ENCODE measurements at regions not wholly inside any gene's neighbourhood (a gene's known extent, or its start where the extent isn't known, plus 50 kb on each side); places are given as distances from the start of the nearest gene placed in this dataset.
"Not testable (repeated sequence)": the region's sequence is repeated elsewhere in the genome, so short reads cannot be mapped to it uniquely, and the experiment has no call there.

GRCh38 chr18:39296293-39296888 lies 1730.8 kb upstream of the CELF4 start:
- no peak for DNase-seq (ENCODE audit: low read depth)

- DNase-seq (ENCODE audit: low read depth) = no peak
Observed at GRCh38 chr18:39276764-39277163, 1711.2 kb upstream of the CELF4 start.

DNA sequence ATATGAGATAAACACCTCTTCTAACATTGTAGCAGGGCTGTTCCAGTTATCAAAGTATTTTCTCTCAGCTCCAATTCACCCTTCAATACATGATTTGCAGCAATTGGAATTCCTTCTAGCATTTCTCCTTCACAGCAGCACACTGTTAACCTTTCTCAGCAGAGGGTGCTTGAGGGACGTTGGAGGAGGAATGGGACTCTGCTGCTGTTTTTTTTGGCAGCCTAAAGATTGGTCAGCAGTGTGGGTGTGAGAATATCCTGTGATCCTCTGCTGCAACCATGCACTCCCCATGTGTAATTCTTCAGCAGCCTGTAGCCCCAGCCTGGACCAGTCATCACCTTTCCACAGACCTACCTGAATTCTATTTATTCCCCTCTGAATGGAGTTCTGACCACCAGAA lies 1708.9 kb upstream of the CELF4 start:
- DNase-seq (ENCODE audit: low read depth) = no peak

GRCh38 chr18:39272230-39272629 lies 1706.6 kb upstream of the CELF4 start:
- DNase-seq (ENCODE audit: low read depth) = no peak

DNA sequence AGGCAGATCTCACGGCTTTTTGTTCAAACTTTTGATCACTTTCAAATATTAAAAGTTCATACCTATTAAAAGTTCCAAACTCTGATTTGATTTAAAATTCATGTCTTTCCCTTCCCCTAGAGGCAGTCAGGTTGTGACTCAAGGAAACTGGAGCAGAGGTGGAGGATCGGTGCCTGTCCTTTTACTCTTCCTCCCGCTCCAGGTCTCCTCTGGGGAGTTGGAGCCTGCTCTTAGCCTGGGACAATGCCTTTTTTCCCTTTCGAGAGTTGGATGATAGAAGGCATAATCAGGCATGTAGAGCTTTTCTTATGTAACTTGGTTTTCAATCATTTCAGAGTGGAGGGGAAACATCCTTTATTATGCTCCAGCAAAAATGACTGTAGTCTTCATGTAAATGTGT lies 1706.1 kb upstream of the CELF4 start:
- DNase-seq (ENCODE audit: low read depth) = no peak

DNA sequence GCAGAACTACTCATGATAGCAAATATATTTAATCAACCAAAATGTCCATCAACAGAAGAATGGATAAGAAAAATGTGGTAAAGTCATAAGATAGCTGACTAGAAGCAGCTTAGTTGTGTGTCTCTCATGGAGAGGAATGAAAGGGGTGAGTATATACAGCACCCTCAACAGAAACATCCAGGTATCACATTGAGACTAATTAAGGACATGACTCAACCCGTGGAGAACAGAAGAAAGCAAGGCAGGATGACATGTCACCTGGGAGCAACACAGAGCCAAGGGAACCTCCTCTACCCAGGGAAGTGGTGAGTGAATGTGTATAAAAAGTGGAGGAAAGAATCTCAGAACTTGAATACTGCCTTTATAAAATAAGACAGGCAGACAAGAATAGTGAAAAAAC lies 1695.0 kb upstream of the CELF4 start:
- no peak for DNase-seq (ENCODE audit: low read depth)

DNA sequence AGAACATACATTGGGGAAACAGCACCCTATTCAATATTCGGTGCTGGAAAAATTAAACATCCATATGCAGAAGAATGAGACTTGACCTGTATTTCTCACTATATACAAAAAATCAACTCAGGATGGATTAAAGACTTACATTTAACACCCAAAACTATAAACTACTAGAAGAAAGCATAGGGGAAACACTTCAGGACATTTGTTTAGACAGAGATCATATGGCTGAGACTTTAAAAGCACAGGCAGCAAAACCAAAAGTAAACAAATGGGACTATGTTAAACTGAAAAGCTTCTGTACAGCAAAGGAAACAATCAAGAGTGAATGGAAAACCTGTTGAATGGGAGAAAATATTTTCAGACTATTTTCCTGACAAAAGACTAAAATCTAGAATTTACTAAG lies 1694.1 kb upstream of the CELF4 start:
- no peak for DNase-seq (ENCODE audit: low read depth)

DNA sequence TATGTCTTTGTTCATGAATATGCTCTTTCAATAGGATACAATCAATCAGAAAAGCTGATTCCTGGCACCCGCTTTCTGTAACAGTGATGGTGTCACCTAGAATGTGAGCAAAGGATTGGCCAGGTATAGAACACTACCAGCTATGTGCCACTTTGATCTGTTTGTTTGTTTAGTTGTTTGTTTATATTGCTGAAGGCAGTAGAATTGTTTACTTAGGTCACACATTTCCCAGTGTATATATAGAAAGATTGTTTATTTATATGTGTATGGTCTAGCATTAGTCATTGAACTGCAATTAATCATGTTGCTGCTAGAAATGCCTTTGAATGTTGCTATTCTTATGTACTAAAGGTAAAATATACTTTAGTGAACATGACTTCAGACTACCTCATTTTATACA lies 1678.6 kb upstream of the CELF4 start:
- DNase-seq (ENCODE audit: low read depth) = no peak

DNA sequence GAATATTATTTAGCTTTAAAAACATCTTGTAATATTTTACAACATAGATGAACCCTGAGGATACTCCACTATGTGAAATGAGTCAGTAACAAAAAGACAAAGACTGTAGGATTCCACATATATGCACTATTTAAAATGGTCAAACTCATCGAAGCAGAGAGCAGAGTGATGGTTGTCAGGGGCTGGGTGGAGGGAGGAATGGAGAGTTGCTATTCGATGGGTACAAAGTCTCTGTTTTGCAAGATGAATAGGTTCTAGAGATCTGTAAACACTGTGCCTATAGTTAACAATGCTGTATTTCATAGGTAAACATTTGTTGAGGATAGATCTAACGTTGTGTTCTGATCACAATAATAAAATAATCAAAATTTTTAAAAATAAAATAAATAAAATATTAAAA lies 1675.9 kb upstream of the CELF4 start:
- DNase-seq (ENCODE audit: low read depth) = no peak

DNA sequence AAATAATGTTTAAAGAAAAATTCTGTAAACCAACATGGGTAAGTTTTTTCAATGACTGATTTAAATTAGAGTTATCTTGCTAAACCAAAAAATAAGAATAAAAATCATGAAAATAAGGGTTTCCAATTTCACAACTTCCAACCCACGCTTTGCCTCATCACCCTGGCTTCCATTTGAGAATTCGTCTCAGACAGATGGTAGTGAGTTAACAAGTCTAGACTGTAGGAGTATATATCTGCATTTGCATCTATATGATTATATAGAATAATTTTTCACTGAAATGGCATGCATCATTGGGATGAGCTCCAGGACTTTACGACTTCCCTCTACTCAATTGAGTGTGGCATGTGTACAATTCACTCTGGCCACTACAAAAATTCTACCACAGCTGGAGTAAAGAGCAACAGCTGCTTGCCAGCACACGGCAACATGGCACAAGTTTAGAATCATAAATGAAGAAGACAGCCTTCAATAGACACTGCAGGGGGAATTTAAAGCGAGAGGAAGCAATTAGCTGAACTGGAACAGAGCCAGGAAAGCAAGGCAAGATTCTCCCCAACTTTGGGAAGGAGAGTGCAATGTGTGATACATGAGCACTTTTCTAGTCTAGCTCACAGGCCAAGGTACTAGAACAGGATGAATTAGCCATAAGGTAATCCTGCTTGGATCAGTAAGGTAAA lies 1673.5 kb upstream of the CELF4 start:
- DNase-seq (ENCODE audit: low read depth) = no peak

DNA sequence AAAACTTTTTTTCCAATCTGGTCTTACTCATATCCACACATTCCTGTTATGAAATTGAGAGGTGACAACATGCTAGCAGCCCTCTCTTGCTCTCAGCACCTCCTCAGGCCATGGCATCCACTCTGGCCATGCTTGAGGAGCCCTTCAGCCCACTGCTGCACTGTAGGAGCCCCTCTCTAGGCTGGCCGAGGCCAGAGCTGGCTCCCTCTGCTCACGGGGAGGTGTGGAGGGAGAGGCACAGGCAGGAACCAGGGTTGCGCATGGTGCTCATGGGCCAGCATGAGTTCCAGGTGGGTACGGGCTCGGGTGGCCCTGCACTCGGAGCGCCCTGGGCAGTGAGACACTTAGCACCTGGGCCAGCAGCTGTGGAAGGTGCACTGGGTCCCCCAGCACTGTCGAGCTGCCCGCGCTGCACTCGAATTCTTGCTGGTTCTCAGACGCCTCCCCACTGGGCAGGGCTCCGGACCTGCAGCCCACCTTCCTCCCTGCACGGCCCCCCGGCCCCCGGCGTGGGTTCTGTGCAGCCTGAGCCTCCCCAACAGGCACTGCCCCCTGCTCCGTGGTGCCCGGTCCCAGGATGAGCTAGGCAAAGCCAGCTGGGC lies 1669.6 kb upstream of the CELF4 start:
- DNase-seq (ENCODE audit: low read depth) = no peak

- no peak for DNase-seq (ENCODE audit: low read depth)
Observed at GRCh38 chr18:39232937-39233336, 1667.3 kb upstream of the CELF4 start.

DNA sequence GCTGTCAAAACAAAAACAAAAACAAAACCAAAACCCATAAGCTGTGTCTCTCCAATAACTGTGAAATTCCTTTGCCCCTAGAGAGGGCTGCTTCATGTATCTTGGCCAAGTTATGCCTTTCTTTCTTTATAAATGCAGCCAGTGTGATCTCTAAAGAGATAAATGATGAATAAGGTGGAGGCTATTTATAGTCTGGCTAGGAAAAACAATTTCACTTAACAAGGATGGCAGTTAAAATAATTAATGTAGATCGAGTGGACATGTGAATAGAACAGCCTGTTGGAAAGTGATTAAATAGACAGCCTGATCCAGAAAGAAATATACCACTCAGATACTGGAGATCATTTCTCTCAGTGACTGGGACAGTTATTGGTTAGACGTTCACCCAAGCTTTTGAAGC lies 1666.9 kb upstream of the CELF4 start:
- no peak for DNase-seq (ENCODE audit: low read depth)

- DNase-seq (ENCODE audit: low read depth) = no peak
Observed at GRCh38 chr18:39230086-39230803, 1664.6 kb upstream of the CELF4 start.

- not testable (repeated sequence) for DNase-seq (ENCODE audit: low read depth)
Observed at GRCh38 chr18:39227769-39228168, 1662.2 kb upstream of the CELF4 start.

GRCh38 chr18:39225373-39225772 lies 1659.8 kb upstream of the CELF4 start:
- DNase-seq (ENCODE audit: low read depth) = no peak

- no peak for DNase-seq (ENCODE audit: low read depth)
Observed at GRCh38 chr18:39223283-39223682, 1657.7 kb upstream of the CELF4 start.

- no peak for DNase-seq (ENCODE audit: low read depth)
Observed at GRCh38 chr18:39215920-39216319, 1650.3 kb upstream of the CELF4 start.

DNA sequence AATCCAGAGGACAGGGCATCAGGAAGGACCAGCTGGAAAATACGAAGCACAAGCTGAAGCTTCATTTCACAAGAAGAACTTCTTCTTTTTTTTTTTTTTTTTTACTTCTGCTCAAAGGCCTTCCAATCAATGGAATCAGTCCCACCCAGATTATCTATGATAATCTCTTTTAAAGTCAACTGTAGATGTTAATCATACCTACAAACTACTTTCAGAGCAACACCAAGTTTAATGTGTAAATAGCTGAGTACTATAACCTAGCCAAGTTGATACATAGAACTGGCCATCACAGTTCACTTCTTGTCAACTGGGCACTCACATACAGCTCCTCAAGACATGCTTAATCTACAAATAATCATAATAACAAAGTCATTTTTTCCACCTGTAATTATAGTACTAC lies 1645.9 kb upstream of the CELF4 start:
- DNase-seq (ENCODE audit: low read depth) = no peak

GRCh38 chr18:39209173-39209572 lies 1643.6 kb upstream of the CELF4 start:
- no peak for DNase-seq (ENCODE audit: low read depth)

GRCh38 chr18:39208729-39209128 lies 1643.1 kb upstream of the CELF4 start:
- DNase-seq (ENCODE audit: low read depth) = no peak

- no peak for DNase-seq (ENCODE audit: low read depth)
Observed at GRCh38 chr18:39208190-39208589, 1642.6 kb upstream of the CELF4 start.

Measured in T-helper 22 cell (primary cell).